HepG2 (cell line): ENCODE measurements at regions not wholly inside any gene's neighbourhood (a gene's known extent, or its start where the extent isn't known, plus 50 kb on each side); places are given as distances from the start of the nearest gene placed in this dataset.

Experiments used
- ATAC-seq: fragments of 200-7000 bp; cut with Tn5 transposase; 3 replicates; pipeline ENCODE4 v1.9.1; 2020; ENCODE audit warnings: mild to moderate bottlenecking, moderate library complexity
- BruUV-seq: library from RNA; stranded (reverse); fragments of 400-500 nt; replicated peaks from 2 replicates; lab custom pipeline; 2021; lab: Mats Ljungman, UMichigan
- CTCF ChIA-PET: fragments of 300-600 bp; formaldehyde crosslinking; extraction: SDS; loops from one replicate; lab custom pipeline; 2021; ENCODE audit warnings: low total read pairs, inconsistent platforms, low intra/inter-chr PET ratio; lab: Yijun Ruan, JAX
- POLR2A ChIA-PET: fragments of 350-600 bp; sonication (Branson Sonifier 250); formaldehyde crosslinking; loops from one replicate; lab custom pipeline; 2020; ENCODE audit warnings: antibody characterized with exemption, inconsistent platforms; lab: Yijun Ruan, JAX
- DNase-seq: peaks from one replicate; pipeline ENCODE4 v3.0.0-alpha.2; 2015; ENCODE audit warnings: low spot score
- FAIRE-seq: peaks from 3 replicates; lab custom pipeline; 2011; peaks lifted over from hg19 to GRCh38; lab: Jason Lieb, UNC
- H2AFZ ChIP-seq: one replicate; pipeline ENCODE4 v1.6.1; 2011; ENCODE audit warnings: low read length, inconsistent platforms
- H3K27ac ChIP-seq: fragments of 300-600 bp; 3 replicates; pipeline ENCODE4 v1.8.0; 2011; ENCODE audit warnings: mixed run types, mild to moderate bottlenecking, mixed read lengths, low read length, inconsistent platforms; ENCODE audit not compliant: insufficient read depth; ENCODE audit errors: extremely low read length
- H3K27me3 ChIP-seq, 2 experiments: fragments of 200-600 bp in 1 of 2; 2 replicates in 1 of 2; 3 replicates in 1 of 2; pipeline versions ENCODE4 v1.6.0 to v1.8.0; 2011; ENCODE audit warnings: low read length in 2 of 2, mild to moderate bottlenecking in 2 of 2, moderate library complexity in 2 of 2, inconsistent platforms in 1 of 2; ENCODE audit not compliant: insufficient read depth in 2 of 2, control insufficient read depth in 1 of 2
- H3K36me3 ChIP-seq, 2 experiments: fragments of 200-600 bp in 1 of 2; replicated peaks in 1 of 2; 2 replicates in 1 of 2; 3 replicates in 1 of 2; pipeline versions ENCODE4 v1.5.1 to v1.8.0; 2011; ENCODE audit warnings: low read length in 2 of 2, inconsistent platforms in 1 of 2; ENCODE audit not compliant: insufficient read depth in 2 of 2, control insufficient read depth in 1 of 2
- H3K4me1 ChIP-seq: 2 replicates; pipeline ENCODE4 v1.5.1; 2012; ENCODE audit warnings: low read length, inconsistent platforms; ENCODE audit not compliant: insufficient read depth
- H3K4me2 ChIP-seq: 2 replicates; pipeline ENCODE4 v1.6.0; 2011; ENCODE audit warnings: low read depth, low read length, inconsistent platforms
- H3K4me3 ChIP-seq, 3 experiments: fragments of 200-600 bp in 1 of 3; sonication (generic), shearing (Covaris generic) in 1 of 3; replicated peaks in 1 of 3; 2 replicates each; pipeline ENCODE4 v1.5.1; 2011 to 2016; ENCODE audit warnings: low read length in 3 of 3, inconsistent platforms in 2 of 3, low read depth in 2 of 3, mild to moderate bottlenecking in 2 of 3, control low read depth in 1 of 3, mixed read lengths in 1 of 3; ENCODE audit not compliant: insufficient read depth in 1 of 3
- H3K79me2 ChIP-seq: one replicate; pipeline ENCODE4 v1.6.1; 2011; ENCODE audit warnings: low read length, inconsistent platforms; ENCODE audit not compliant: insufficient read depth
- H3K9ac ChIP-seq: 2 replicates; pipeline ENCODE4 v1.6.0; 2011; ENCODE audit warnings: mild to moderate bottlenecking, low read depth, low read length, inconsistent platforms; ENCODE audit not compliant: insufficient read depth
- H3K9me3 ChIP-seq: 2 replicates; pipeline ENCODE4 v1.5.1; 2012; ENCODE audit warnings: mild to moderate bottlenecking, low read length
- H4K20me1 ChIP-seq: 2 replicates; pipeline ENCODE4 v1.6.0; 2011; ENCODE audit warnings: inconsistent platforms, mild to moderate bottlenecking, low read length, moderate library complexity; ENCODE audit not compliant: insufficient read depth
- CEBPB ChIP-seq: IDR thresholded peaks from 2 replicates; pipeline ENCODE4 v1.6.1; 2011; ENCODE audit warnings: low read depth, low read length, improper control_type of control experiment, borderline replicate concordance
- MAZ ChIP-seq, 2 experiments: sonication (generic) in 1 of 2; formaldehyde crosslinking in 1 of 2; IDR thresholded peaks; 2 replicates each; pipeline versions ENCODE4 v1.5.0 to v1.6.1; 2012 to 2020; ENCODE audit warnings: low read depth in 2 of 2, mild to moderate bottlenecking in 2 of 2, borderline replicate concordance in 1 of 2, improper control_type of control experiment in 1 of 2, low read length in 1 of 2, missing genetic modification reagents in 1 of 2, moderate library complexity in 1 of 2
- MLLT10 ChIP-seq: sonication (generic); formaldehyde crosslinking; IDR thresholded peaks from 2 replicates; pipeline ENCODE4 v1.4.0; 2020; ENCODE audit warnings: missing genetic modification reagents
- NAIF1 ChIP-seq: sonication (generic); formaldehyde crosslinking; IDR thresholded peaks from 2 replicates; pipeline ENCODE4 v1.5.0; 2020; ENCODE audit warnings: mild to moderate bottlenecking, missing genetic modification reagents, borderline replicate concordance
- PHB2 ChIP-seq: fragments of 450-650 bp; IDR thresholded peaks from 2 replicates; pipeline ENCODE4 v1.6.1; 2018; ENCODE audit not compliant: partially characterized antibody
- TCF7 ChIP-seq: sonication (generic); IDR thresholded peaks from 2 replicates; pipeline ENCODE4 v1.6.1; 2016; ENCODE audit warnings: antibody characterized with exemption, low read depth
- TGIF2 ChIP-seq: IDR thresholded peaks from 2 replicates; pipeline ENCODE4 v1.6.1; 2016; ENCODE audit warnings: control low read depth, missing compliant biosample characterization
- ZNF138 ChIP-seq: sonication (generic); formaldehyde crosslinking; IDR thresholded peaks from 2 replicates; pipeline ENCODE4 v1.5.0; 2020; ENCODE audit warnings: mild to moderate bottlenecking, low read depth, missing genetic modification reagents
- ZNF180 ChIP-seq: sonication (generic); formaldehyde crosslinking; IDR thresholded peaks from 2 replicates; pipeline ENCODE4 v1.4.0; 2020; ENCODE audit warnings: low read depth, missing genetic modification reagents, borderline replicate concordance
- ZNF263 ChIP-seq: sonication (generic); formaldehyde crosslinking; IDR thresholded peaks from 2 replicates; pipeline ENCODE4 v1.4.0; 2020; ENCODE audit warnings: missing genetic modification reagents
- ZNF547 ChIP-seq: sonication (generic); formaldehyde crosslinking; IDR thresholded peaks from 2 replicates; pipeline ENCODE4 v1.5.1; 2020; ENCODE audit warnings: mild to moderate bottlenecking, missing genetic modification reagents
- ZNF550 ChIP-seq: sonication (generic); formaldehyde crosslinking; IDR thresholded peaks from 2 replicates; pipeline ENCODE4 v1.4.0; 2020; ENCODE audit warnings: mild to moderate bottlenecking, missing genetic modification reagents, borderline replicate concordance
- WGBS: methylation state at CpG from one replicate; pipeline ENCODE4 v1.1.6; 2017; ENCODE audit warnings: low lambda C conversion rate; 5-methylcytosine and 5-hydroxymethylcytosine counted together
- in situ Hi-C: cut with HindIII; loops from 2 replicates; pipeline ENCODE4 v1.10.0; 2017; ENCODE audit warnings: low pct_unique_long_range_greater_than_20kb; ENCODE audit not compliant: extremely low pct_ligation_motif_present
- intact Hi-C: fragments of 100-400 bp; cut with micrococcal nuclease; formaldehyde crosslinking; loops from one replicate; pipeline ENCODE4 v1.10.0; 2022; ENCODE audit not compliant: unreplicated experiment
- TF ChIP-seq, protein P1 (sequence below): sonication (generic); formaldehyde crosslinking; IDR thresholded peaks from 2 replicates; pipeline ENCODE4 v1.5.0; 2020; ENCODE audit warnings: mild to moderate bottlenecking, missing genetic modification reagents
- TF ChIP-seq, protein P2 (sequence below): sonication (generic); formaldehyde crosslinking; IDR thresholded peaks from 2 replicates; pipeline ENCODE4 v1.9.0; 2022; ENCODE audit warnings: missing genetic modification reagents, mild to moderate bottlenecking, borderline replicate concordance
- TF ChIP-seq, protein P3 (sequence below): IDR thresholded peaks from 2 replicates; pipeline ENCODE4 v1.4.0; 2020; ENCODE audit warnings: mild to moderate bottlenecking, missing genetic modification reagents
- TF ChIP-seq, protein P4 (sequence below): sonication (generic); formaldehyde crosslinking; IDR thresholded peaks from 2 replicates; pipeline ENCODE4 v1.5.1; 2020; ENCODE audit warnings: missing genetic modification reagents, mild to moderate bottlenecking, borderline replicate concordance

DNA sequence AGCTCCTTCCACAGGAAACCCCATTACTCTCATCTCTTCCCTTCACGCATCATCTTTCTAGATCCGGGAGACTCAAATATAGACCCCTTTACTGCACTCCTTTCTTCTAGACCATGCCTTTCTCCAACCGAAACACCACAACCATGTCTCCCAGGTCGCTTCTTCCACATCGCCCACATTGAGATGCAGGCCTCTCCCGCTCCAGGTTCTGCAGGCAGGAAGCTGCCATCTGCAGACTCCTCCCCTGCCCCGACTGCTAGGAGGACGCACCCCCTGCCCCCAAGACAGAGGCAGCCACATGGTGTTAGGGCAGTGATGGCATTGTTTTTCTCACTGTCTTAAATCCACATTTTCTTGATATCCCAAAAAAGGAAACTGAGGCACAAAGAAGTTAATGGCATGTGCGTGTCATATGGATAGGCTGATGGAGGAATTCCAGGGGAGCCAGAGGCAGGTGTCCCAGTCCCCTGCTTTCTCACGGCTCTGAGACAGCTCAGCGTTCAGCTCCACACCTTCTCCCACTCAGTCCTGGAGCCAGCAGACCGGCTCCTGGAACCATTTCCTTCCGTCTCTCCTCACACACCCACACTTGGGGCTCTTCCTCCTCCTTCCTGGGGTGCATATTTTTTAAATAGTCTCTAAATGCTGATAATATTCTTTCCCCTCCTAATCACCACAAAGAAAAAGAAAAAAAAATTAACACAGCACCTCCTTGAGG is 438.4 kb downstream of the EIPR1 start:
- in situ Hi-C loops (no loop called here), intact Hi-C loops (no loop called here)
- Histone ChIP-seq H3K4me3 (no peak overlapping the region), H3K9me3 (no peaks in the 10 kb centered on the region), H2AFZ (no peak overlapping the region), H4K20me1 (no peaks in the 10 kb centered on the region), H3K4me1 (peaks cover 8% of the 10 kb centered on the region; the same call in 1 of the 2 replicates), H3K27ac (no peak overlapping the region), H3K79me2 (no peaks in the 10 kb centered on the region), H3K36me3 (no peaks in the 10 kb centered on the region), H3K9ac (no peak overlapping the region), H3K4me2 (no peak overlapping the region), H3K27me3 (0 out of 5 replicates have a peak, but pooled peaks cover 0 to 12% of the 10 kb centered on the region in 2 experiments)
- no TSS peak for BruUV-seq
- 54% methylated on average over 12 of the region's 13 CpGs for WGBS
- ATAC-seq: no peak
- ChIA-PET CTCF (no interaction called here), POLR2A (no interaction called here)
- TF ChIP-seq ZNF550 (no peak), TGIF2 (CRISPR knock-in tag) (no peak), NAIF1 (CRISPR knock-in tag) (no peak), ZNF180 (CRISPR knock-in tag) (no peak), PHB2 (no peak), MAZ (IDR thresholded peaks at IDR 0.05; ENCODE audit: borderline replicate concordance, low read depth, low read length) (no peak), MAZ (CRISPR knock-in tag; IDR thresholded peaks at IDR 0.05; ENCODE audit: low read depth) (no peak), TCF7 (no peak), CEBPB (no peak), ZNF263 (CRISPR knock-in tag) (no peak), ZNF138 (CRISPR knock-in tag) (no peak), MLLT10 (CRISPR knock-in tag) (no peak), ZNF547 (CRISPR knock-in tag) (no peak)
- TF ChIP-seq, protein P1, sequence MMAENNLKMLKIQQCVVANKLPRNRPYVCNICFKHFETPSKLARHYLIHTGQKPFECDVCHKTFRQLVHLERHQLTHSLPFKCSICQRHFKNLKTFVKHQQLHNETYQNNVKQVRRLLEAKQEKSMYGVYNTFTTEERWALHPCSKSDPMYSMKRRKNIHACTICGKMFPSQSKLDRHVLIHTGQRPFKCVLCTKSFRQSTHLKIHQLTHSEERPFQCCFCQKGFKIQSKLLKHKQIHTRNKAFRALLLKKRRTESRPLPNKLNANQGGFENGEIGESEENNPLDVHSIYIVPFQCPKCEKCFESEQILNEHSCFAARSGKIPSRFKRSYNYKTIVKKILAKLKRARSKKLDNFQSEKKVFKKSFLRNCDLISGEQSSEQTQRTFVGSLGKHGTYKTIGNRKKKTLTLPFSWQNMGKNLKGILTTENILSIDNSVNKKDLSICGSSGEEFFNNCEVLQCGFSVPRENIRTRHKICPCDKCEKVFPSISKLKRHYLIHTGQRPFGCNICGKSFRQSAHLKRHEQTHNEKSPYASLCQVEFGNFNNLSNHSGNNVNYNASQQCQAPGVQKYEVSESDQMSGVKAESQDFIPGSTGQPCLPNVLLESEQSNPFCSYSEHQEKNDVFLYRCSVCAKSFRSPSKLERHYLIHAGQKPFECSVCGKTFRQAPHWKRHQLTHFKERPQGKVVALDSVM (CRISPR knock-in tag): no peak
- TF ChIP-seq, protein P2, sequence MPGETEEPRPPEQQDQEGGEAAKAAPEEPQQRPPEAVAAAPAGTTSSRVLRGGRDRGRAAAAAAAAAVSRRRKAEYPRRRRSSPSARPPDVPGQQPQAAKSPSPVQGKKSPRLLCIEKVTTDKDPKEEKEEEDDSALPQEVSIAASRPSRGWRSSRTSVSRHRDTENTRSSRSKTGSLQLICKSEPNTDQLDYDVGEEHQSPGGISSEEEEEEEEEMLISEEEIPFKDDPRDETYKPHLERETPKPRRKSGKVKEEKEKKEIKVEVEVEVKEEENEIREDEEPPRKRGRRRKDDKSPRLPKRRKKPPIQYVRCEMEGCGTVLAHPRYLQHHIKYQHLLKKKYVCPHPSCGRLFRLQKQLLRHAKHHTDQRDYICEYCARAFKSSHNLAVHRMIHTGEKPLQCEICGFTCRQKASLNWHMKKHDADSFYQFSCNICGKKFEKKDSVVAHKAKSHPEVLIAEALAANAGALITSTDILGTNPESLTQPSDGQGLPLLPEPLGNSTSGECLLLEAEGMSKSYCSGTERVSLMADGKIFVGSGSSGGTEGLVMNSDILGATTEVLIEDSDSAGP (CRISPR knock-in tag): no peak
- TF ChIP-seq, protein P3, sequence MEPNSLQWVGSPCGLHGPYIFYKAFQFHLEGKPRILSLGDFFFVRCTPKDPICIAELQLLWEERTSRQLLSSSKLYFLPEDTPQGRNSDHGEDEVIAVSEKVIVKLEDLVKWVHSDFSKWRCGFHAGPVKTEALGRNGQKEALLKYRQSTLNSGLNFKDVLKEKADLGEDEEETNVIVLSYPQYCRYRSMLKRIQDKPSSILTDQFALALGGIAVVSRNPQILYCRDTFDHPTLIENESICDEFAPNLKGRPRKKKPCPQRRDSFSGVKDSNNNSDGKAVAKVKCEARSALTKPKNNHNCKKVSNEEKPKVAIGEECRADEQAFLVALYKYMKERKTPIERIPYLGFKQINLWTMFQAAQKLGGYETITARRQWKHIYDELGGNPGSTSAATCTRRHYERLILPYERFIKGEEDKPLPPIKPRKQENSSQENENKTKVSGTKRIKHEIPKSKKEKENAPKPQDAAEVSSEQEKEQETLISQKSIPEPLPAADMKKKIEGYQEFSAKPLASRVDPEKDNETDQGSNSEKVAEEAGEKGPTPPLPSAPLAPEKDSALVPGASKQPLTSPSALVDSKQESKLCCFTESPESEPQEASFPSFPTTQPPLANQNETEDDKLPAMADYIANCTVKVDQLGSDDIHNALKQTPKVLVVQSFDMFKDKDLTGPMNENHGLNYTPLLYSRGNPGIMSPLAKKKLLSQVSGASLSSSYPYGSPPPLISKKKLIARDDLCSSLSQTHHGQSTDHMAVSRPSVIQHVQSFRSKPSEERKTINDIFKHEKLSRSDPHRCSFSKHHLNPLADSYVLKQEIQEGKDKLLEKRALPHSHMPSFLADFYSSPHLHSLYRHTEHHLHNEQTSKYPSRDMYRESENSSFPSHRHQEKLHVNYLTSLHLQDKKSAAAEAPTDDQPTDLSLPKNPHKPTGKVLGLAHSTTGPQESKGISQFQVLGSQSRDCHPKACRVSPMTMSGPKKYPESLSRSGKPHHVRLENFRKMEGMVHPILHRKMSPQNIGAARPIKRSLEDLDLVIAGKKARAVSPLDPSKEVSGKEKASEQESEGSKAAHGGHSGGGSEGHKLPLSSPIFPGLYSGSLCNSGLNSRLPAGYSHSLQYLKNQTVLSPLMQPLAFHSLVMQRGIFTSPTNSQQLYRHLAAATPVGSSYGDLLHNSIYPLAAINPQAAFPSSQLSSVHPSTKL: no peak
- TF ChIP-seq, protein P4, sequence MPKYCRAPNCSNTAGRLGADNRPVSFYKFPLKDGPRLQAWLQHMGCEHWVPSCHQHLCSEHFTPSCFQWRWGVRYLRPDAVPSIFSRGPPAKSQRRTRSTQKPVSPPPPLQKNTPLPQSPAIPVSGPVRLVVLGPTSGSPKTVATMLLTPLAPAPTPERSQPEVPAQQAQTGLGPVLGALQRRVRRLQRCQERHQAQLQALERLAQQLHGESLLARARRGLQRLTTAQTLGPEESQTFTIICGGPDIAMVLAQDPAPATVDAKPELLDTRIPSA: no peak
- DNase-seq: no peak
- FAIRE-seq: no peak
